KMS-11 (cell line): ENCODE measurements at regions not wholly inside any gene's neighbourhood (a gene's known extent, or its start where the extent isn't known, plus 50 kb on each side); places are given as distances from the start of the nearest gene placed in this dataset.
"Not testable (repeated sequence)": the region's sequence is repeated elsewhere in the genome, so short reads cannot be mapped to it uniquely, and the experiment has no call there.

ENCODE experiments used
- H2AFZ ChIP-seq: fragments of 200-600 bp; sonication (generic); 2 replicates; pipeline ENCODE4 v1.6.1; 2016; ENCODE audit warnings: antibody characterized with exemption, mixed run types, low read depth
- H3K27ac ChIP-seq: fragments of 200-600 bp; sonication (generic); 2 replicates; pipeline ENCODE4 v1.6.1; 2016; ENCODE audit warnings: mild to moderate bottlenecking, mixed run types
- H3K27me3 ChIP-seq: fragments of 200-600 bp; sonication (generic); 2 replicates; pipeline ENCODE4 v1.6.1; 2017; ENCODE audit warnings: mild to moderate bottlenecking, low read depth, mixed run types, moderate library complexity; ENCODE audit not compliant: insufficient read depth
- H3K36me3 ChIP-seq: fragments of 200-600 bp; sonication (generic); 2 replicates; pipeline ENCODE4 v1.6.1; 2017; ENCODE audit warnings: mild to moderate bottlenecking, mixed run types; ENCODE audit not compliant: insufficient read depth
- H3K4me1 ChIP-seq: fragments of 200-600 bp; sonication (generic); 2 replicates; pipeline ENCODE4 v1.6.1; 2016; ENCODE audit warnings: mild to moderate bottlenecking, low read depth, mixed run types; ENCODE audit not compliant: poor library complexity, severe bottlenecking
- H3K4me2 ChIP-seq: fragments of 200-600 bp; sonication (generic); 2 replicates; pipeline ENCODE4 v1.7.0; 2016; ENCODE audit warnings: mild to moderate bottlenecking, mixed run types
- H3K4me3 ChIP-seq: fragments of 200-600 bp; sonication (generic); IDR thresholded peaks from 2 replicates; pipeline ENCODE4 v1.6.1; 2017; ENCODE audit warnings: low read depth, low read length, mixed read lengths; ENCODE audit not compliant: insufficient read depth
- H3K79me2 ChIP-seq: fragments of 200-600 bp; sonication (generic); 2 replicates; pipeline ENCODE4 v1.6.1; 2016; ENCODE audit warnings: low read depth, mixed run types; ENCODE audit not compliant: insufficient read depth
- H3K9ac ChIP-seq: fragments of 200-600 bp; sonication (generic); 2 replicates; pipeline ENCODE4 v1.6.1; 2016; ENCODE audit warnings: mild to moderate bottlenecking, mixed run types
- H4K20me1 ChIP-seq: fragments of 200-600 bp; sonication (generic); 2 replicates; pipeline ENCODE4 v1.6.1; 2016; ENCODE audit warnings: mild to moderate bottlenecking, mixed run types; ENCODE audit not compliant: insufficient read depth
- TF ChIP-seq, protein P1 (sequence below): fragments of 200-600 bp; sonication (generic); conservative IDR thresholded peaks from 2 replicates; pipeline ENCODE4 v1.6.1; 2017; ENCODE audit warnings: low read depth, mild to moderate bottlenecking, antibody characterized with exemption, low read length, moderate library complexity, mixed read lengths

DNA sequence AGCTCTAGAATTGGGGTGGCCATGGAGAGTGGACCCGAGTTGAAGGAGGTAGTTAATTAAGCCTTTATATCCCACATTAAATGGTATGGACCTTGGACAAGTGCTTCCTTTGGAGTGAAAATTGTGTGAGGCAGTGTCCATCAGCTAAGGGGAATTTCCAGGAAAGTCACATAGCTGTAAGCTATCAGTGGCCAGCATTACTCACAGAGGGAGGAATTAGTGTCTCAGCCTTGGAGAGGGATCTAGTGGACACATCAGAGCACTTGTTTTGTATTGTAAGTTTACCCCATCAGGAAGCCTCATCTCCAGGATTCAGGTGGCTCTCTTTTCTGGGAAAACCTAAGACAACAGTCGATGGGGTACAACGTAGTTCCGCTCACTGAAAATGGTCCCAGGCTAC is 416.7 kb downstream of the TFEC start:
- H4K20me1 ChIP-seq: no peaks in the 10 kb centered on the region
- TF ChIP-seq, protein P1, sequence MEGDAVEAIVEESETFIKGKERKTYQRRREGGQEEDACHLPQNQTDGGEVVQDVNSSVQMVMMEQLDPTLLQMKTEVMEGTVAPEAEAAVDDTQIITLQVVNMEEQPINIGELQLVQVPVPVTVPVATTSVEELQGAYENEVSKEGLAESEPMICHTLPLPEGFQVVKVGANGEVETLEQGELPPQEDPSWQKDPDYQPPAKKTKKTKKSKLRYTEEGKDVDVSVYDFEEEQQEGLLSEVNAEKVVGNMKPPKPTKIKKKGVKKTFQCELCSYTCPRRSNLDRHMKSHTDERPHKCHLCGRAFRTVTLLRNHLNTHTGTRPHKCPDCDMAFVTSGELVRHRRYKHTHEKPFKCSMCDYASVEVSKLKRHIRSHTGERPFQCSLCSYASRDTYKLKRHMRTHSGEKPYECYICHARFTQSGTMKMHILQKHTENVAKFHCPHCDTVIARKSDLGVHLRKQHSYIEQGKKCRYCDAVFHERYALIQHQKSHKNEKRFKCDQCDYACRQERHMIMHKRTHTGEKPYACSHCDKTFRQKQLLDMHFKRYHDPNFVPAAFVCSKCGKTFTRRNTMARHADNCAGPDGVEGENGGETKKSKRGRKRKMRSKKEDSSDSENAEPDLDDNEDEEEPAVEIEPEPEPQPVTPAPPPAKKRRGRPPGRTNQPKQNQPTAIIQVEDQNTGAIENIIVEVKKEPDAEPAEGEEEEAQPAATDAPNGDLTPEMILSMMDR: no peak
- H3K36me3 ChIP-seq: no peaks in the 10 kb centered on the region
- no peak overlapping the region for H3K9ac ChIP-seq
- H3K27ac ChIP-seq: no peak overlapping the region
- H3K4me1 ChIP-seq: no peaks in the 10 kb centered on the region
- no peaks in the 10 kb centered on the region for H3K79me2 ChIP-seq
- no peak overlapping the region for H3K4me2 ChIP-seq
- H2AFZ ChIP-seq: no peak overlapping the region
- no peaks in the 10 kb centered on the region for H3K27me3 ChIP-seq
- H3K4me3 ChIP-seq: no peak overlapping the region

DNA sequence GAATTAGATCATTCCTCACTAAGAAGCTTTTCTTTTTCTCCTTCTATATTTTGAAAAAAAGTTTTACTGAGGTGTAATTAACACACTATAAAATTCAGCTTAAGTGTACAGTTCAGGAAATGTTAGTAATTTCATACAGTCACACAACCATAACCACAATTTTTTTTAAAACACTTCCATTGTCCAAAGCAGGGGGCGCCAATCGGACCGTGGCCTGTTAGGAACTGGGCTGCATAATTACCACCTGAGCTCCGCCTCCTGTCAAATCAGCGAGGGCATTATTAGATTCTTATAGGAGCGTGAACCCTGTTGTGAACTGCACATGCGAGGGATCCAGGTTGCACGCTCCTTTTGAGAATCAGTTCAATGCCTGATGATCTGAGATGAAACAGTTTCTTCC is 427.1 kb downstream of the TFEC start:
- Histone ChIP-seq H2AFZ (no peak overlapping the region), H3K4me2 (no peak overlapping the region), H3K79me2 (no peaks in the 10 kb centered on the region), H3K36me3 (no peaks in the 10 kb centered on the region), H3K4me3 (no peak overlapping the region), H4K20me1 (no peaks in the 10 kb centered on the region), H3K27me3 (no peaks in the 10 kb centered on the region), H3K27ac (no peak overlapping the region), H3K9ac (no peak overlapping the region), H3K4me1 (no peaks in the 10 kb centered on the region)
- TF ChIP-seq, protein P1: peak; percentile 29; the same call in 1 of the 2 replicates

DNA sequence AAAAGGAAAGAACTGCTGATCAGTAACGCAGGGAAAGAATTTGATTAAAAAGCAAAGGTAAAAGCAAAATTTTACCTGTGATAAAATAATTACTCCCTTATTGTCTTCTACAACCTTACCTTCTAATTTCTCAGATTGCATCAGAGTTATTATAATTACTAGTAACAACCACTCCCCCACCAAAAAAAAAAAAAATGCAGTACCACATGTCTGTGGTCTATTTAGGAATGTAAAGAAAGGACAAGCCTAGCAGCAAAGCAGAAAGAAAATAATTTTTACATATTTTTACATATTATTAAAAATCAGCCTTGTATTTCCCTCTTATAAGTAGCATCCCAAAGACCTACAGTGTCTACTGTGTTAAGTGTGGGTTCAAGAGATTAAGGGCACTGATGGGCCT is 430.4 kb downstream of the TFEC start:
- Histone ChIP-seq H4K20me1 (no peaks in the 10 kb centered on the region), H3K27me3 (no peaks in the 10 kb centered on the region), H3K4me2 (no peak overlapping the region), H3K36me3 (no peaks in the 10 kb centered on the region), H3K4me3 (no peak overlapping the region), H3K9ac (no peak overlapping the region), H3K4me1 (no peaks in the 10 kb centered on the region), H3K27ac (no peak overlapping the region), H2AFZ (no peak overlapping the region), H3K79me2 (no peaks in the 10 kb centered on the region)
- TF ChIP-seq, protein P1: no peak

DNA sequence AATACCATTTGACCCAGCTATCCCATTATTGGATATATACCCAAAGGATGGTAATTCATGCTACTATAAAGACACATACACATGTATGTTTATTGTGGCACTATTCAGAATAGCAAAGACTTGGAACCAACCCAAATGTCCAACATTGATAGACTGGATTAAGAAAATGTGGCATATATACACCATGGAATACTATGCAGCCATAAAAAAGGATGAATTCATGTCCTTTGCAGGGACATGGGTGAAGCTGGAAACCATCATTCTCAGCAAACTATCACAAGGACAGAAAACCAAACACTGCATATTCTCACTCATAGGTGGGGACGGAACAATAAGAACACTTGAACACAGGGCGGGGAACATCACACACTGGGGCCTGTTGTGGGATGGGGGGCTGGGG is 431.4 kb downstream of the TFEC start:
- H3K79me2 ChIP-seq, H3K9ac ChIP-seq, H3K27ac ChIP-seq, H3K4me3 ChIP-seq, H4K20me1 ChIP-seq, H3K36me3 ChIP-seq, H3K4me2 ChIP-seq, H3K4me1 ChIP-seq, H2AFZ ChIP-seq, H3K27me3 ChIP-seq: not testable (repeated sequence)

DNA sequence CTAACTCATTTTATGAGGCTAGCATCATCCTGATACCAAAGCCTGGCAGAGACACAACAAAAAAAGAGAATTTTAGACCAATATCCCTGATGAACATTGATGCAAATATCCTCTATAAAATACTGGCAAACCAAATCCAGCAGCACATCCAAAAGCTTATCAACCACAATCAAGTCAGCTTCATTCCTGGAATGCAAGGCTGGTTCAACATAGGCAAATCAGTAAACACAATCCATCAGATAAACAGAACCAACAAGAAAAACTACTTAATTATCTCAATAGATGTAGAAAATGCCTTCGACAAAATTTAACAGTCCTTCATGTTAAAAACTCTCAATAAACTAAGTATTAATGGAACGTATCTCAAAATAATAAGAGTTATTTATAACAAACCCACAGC is 433.3 kb downstream of the TFEC start:
- not testable (repeated sequence) for H3K27me3 ChIP-seq, H3K4me1 ChIP-seq, H3K9ac ChIP-seq, H3K79me2 ChIP-seq, H3K4me3 ChIP-seq, H2AFZ ChIP-seq, H3K27ac ChIP-seq, H4K20me1 ChIP-seq, H3K36me3 ChIP-seq, H3K4me2 ChIP-seq

DNA sequence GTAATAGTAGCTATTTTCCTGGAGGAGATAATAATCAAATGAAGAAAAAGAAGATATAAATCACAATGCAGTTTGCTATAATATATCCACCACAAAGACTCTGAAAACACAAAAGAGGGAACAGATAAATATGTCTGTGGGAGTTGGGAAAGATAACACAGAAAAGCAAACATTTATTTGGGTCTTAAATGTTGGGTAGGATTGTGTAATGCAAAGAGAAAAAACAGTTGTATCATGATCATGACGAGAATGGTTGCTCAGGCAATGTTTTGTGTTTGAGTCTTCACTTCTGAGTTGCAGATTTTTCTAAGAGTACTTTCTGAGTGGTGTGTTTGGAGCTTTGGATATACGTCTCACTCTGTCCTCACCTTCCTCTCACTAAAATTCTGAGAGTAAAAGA is 437.5 kb downstream of the TFEC start:
- Histone ChIP-seq H2AFZ (no peak overlapping the region), H3K36me3 (no peaks in the 10 kb centered on the region), H3K27ac (no peak overlapping the region), H4K20me1 (no peaks in the 10 kb centered on the region), H3K79me2 (no peaks in the 10 kb centered on the region), H3K4me3 (no peak overlapping the region), H3K4me2 (no peak overlapping the region), H3K27me3 (no peaks in the 10 kb centered on the region), H3K9ac (no peak overlapping the region), H3K4me1 (no peaks in the 10 kb centered on the region)
- TF ChIP-seq, protein P1: no peak
